Keratinocyte (primary cell): ENCODE measurements at regions not wholly inside any gene's neighbourhood (a gene's known extent, or its start where the extent isn't known, plus 50 kb on each side); places are given as distances from the start of the nearest gene placed in this dataset.

Source experiments
- DNase-seq: peaks from one replicate; pipeline ENCODE4 v3.0.0-alpha.2; 2011; ENCODE audit warnings: low read depth, missing footprints, low spot score
- FAIRE-seq: peaks from 2 replicates; lab custom pipeline; 2011; peaks lifted over from hg19 to GRCh38; lab: Jason Lieb, UNC
- H2AFZ ChIP-seq: 2 replicates; pipeline ENCODE4 v1.6.0; 2012; ENCODE audit warnings: low read length, control low read depth, inconsistent platforms; ENCODE audit not compliant: control insufficient read depth
- H3K27ac ChIP-seq: 2 replicates; pipeline ENCODE4 v1.5.1; 2011; ENCODE audit warnings: low read length; ENCODE audit not compliant: control insufficient read depth, insufficient read depth
- H3K27me3 ChIP-seq: 3 replicates; pipeline ENCODE4 v1.6.0; 2011; ENCODE audit warnings: low read length; ENCODE audit not compliant: control insufficient read depth, insufficient read depth; ENCODE audit errors: extremely low read depth
- H3K36me3 ChIP-seq, 2 experiments: 2 replicates in 1 of 2; 3 replicates in 1 of 2; pipeline ENCODE4 v1.5.1; 2011; ENCODE audit warnings: low read length in 2 of 2, mild to moderate bottlenecking in 1 of 2; ENCODE audit not compliant: control insufficient read depth in 2 of 2, insufficient read depth in 2 of 2; ENCODE audit errors: extremely low read depth in 1 of 2
- H3K4me1 ChIP-seq: 3 replicates; pipeline ENCODE4 v1.5.1; 2011; ENCODE audit warnings: low read length; ENCODE audit not compliant: control insufficient read depth, insufficient read depth; ENCODE audit errors: extremely low read depth
- H3K4me2 ChIP-seq: 3 replicates; pipeline ENCODE4 v1.6.0; 2011; ENCODE audit warnings: low read depth, low read length; ENCODE audit not compliant: control insufficient read depth, insufficient read depth; ENCODE audit errors: extremely low read depth
- H3K4me3 ChIP-seq, 3 experiments: fragments of 200-600 bp in 1 of 3; sonication (generic) in 1 of 3; 2 replicates in 2 of 3; 3 replicates in 1 of 3; pipeline ENCODE4 v1.5.1; 2011 to 2016; ENCODE audit warnings: low read length in 3 of 3, mild to moderate bottlenecking in 3 of 3, control low read depth in 2 of 3, inconsistent platforms in 1 of 3, low read depth in 1 of 3, mixed read lengths in 1 of 3, mixed run types in 1 of 3, moderate library complexity in 1 of 3; ENCODE audit not compliant: control insufficient read depth in 2 of 3, insufficient read depth in 2 of 3; ENCODE audit errors: extremely low read depth in 1 of 3
- H3K79me2 ChIP-seq: 2 replicates; pipeline ENCODE4 v1.6.0; 2012; ENCODE audit warnings: low read length; ENCODE audit not compliant: control insufficient read depth, insufficient read depth
- H3K9ac ChIP-seq: 3 replicates; pipeline ENCODE4 v1.6.0; 2011; ENCODE audit warnings: low read length; ENCODE audit not compliant: control insufficient read depth, insufficient read depth; ENCODE audit errors: extremely low read depth
- H3K9me1 ChIP-seq: 3 replicates; pipeline ENCODE4 v1.6.0; 2011; ENCODE audit warnings: low read length; ENCODE audit not compliant: control insufficient read depth, insufficient read depth; ENCODE audit errors: extremely low read depth
- H3K9me3 ChIP-seq: 2 replicates; pipeline ENCODE4 v1.5.1; 2012; ENCODE audit warnings: low read depth, low read length; ENCODE audit not compliant: control insufficient read depth
- H4K20me1 ChIP-seq: 3 replicates; pipeline ENCODE4 v1.6.0; 2011; ENCODE audit warnings: low read length; ENCODE audit not compliant: control insufficient read depth, insufficient read depth; ENCODE audit errors: extremely low read depth
- CTCF ChIP-seq, 3 experiments: IDR thresholded peaks in 1 of 3; conservative IDR thresholded peaks in 1 of 3; optimal IDR thresholded peaks in 1 of 3; 2 replicates in 2 of 3; 3 replicates in 1 of 3; pipeline versions ENCODE3 to v1.5.1; 2011; ENCODE audit warnings: low read length in 3 of 3, mild to moderate bottlenecking in 3 of 3, moderate library complexity in 2 of 3, control low read depth in 1 of 3, inconsistent platforms in 1 of 3; ENCODE audit not compliant: insufficient read depth in 2 of 3; ENCODE audit errors: extremely low read depth in 1 of 3
- EZH2 ChIP-seq: IDR thresholded peaks from one replicate; pipeline ENCODE4 v1.6.1; 2012; ENCODE audit warnings: inconsistent platforms, mild to moderate bottlenecking, low read length, moderate library complexity
- dilution Hi-C: fragments of 300-500 bp; cut with MboI; formaldehyde crosslinking; loops from one replicate; pipeline ENCODE4 v1.7.0; 2020; ENCODE audit warnings: low sequenced_read_pairs; ENCODE audit not compliant: extremely low pct_ligation_motif_present

- no peaks in the 10 kb centered on the region for H4K20me1 ChIP-seq
- no peak overlapping the region for H3K4me2 ChIP-seq
- no peaks in the 10 kb centered on the region for H3K9me3 ChIP-seq
- H3K9ac ChIP-seq, result no peak overlapping the region
- no peak overlapping the region for H3K4me3 ChIP-seq
- H3K9me1 ChIP-seq, result no peaks in the 10 kb centered on the region
- no peaks in the 10 kb centered on the region for H3K36me3 ChIP-seq
- no peak for TF ChIP-seq CTCF (optimal IDR thresholded peaks at IDR 0.05 in 1 of 3, IDR thresholded peaks at IDR 0.05 in 1 of 3, conservative IDR thresholded peaks at IDR 0.05 in 1 of 3; ENCODE audit: extremely low read depth in 1 of 3, insufficient read depth in 2 of 3, low read length in 3 of 3)
- no peak for TF ChIP-seq EZH2
- dilution Hi-C loops, result no loop called here
- no peak overlapping the region for H3K27ac ChIP-seq
- H3K27me3 ChIP-seq, result no peaks in the 10 kb centered on the region
- H3K4me1 ChIP-seq, result no peaks in the 10 kb centered on the region
- H2AFZ ChIP-seq, result no peak overlapping the region
- DNase-seq, result no peak
- no peak for FAIRE-seq
- H3K79me2 ChIP-seq, result no peaks in the 10 kb centered on the region
Measured at GRCh38 chr14:86027144-86027543, 497.2 kb downstream of the FLRT2 start.

GRCh38 chr14:86022031-86022629 lies 492.2 kb downstream of the FLRT2 start:
- H3K4me2 ChIP-seq, result no peak overlapping the region
- no peak overlapping the region for H3K4me3 ChIP-seq
- H3K27ac ChIP-seq, result no peak overlapping the region
- no peaks in the 10 kb centered on the region for H3K4me1 ChIP-seq
- no peaks in the 10 kb centered on the region for H3K9me1 ChIP-seq
- no peaks in the 10 kb centered on the region for H3K27me3 ChIP-seq
- FAIRE-seq (peak; percentile 32), DNase-seq (no peak)
- no peak for TF ChIP-seq EZH2
- no peak for TF ChIP-seq CTCF (optimal IDR thresholded peaks at IDR 0.05 in 1 of 3, IDR thresholded peaks at IDR 0.05 in 1 of 3, conservative IDR thresholded peaks at IDR 0.05 in 1 of 3; ENCODE audit: extremely low read depth in 1 of 3, insufficient read depth in 2 of 3, low read length in 3 of 3)
- H4K20me1 ChIP-seq, result no peaks in the 10 kb centered on the region
- no peaks in the 10 kb centered on the region for H3K36me3 ChIP-seq
- H3K79me2 ChIP-seq, result no peaks in the 10 kb centered on the region
- no peak overlapping the region for H3K9ac ChIP-seq
- dilution Hi-C loops, result no loop called here
- H2AFZ ChIP-seq, result no peak overlapping the region
- no peaks in the 10 kb centered on the region for H3K9me3 ChIP-seq
